GM12878 (cell line): ENCODE measurements at regions not wholly inside any gene's neighbourhood (a gene's known extent, or its start where the extent isn't known, plus 50 kb on each side); places are given as distances from the start of the nearest gene placed in this dataset.

Experiments
- ATAC-seq: fragments of 200-7000 bp; cut with Tn5 transposase; 3 replicates; pipeline ENCODE4 v1.9.1; 2020; ENCODE audit warnings: mild to moderate bottlenecking, moderate library complexity
- BruUV-seq: library from RNA; stranded (reverse); fragments of 400-500 nt; replicated peaks from 2 replicates; lab custom pipeline; 2021; lab: Mats Ljungman, UMichigan
- CTCF ChIA-PET: fragments of 300-600 bp; sonication (Branson Sonifier 250); formaldehyde crosslinking; extraction: SDS; loops from one replicate; lab custom pipeline; 2021; ENCODE audit warnings: inconsistent platforms; lab: Yijun Ruan, JAX
- POLR2A ChIA-PET: fragments of 350-600 bp; formaldehyde crosslinking; extraction: SDS; loops from one replicate; lab custom pipeline; 2021; ENCODE audit warnings: inconsistent platforms; lab: Charles Lee
- RAD21 ChIA-PET: fragments of 300-600 bp; sonication (Branson Sonifier 250); formaldehyde crosslinking; loops from one replicate; lab custom pipeline; 2023; ENCODE audit warnings: antibody characterized with exemption; ENCODE audit not compliant: unreplicated experiment; lab: Charles Lee
- SMC1A ChIA-PET: fragments of 300-600 bp; sonication (Branson Sonifier 250); formaldehyde crosslinking; loops from one replicate; lab custom pipeline; 2023; ENCODE audit not compliant: unreplicated experiment, uncharacterized antibody; lab: Charles Lee
- DNase-seq: peaks from one replicate; pipeline ENCODE4 v3.0.0-alpha.2; 2011; ENCODE audit warnings: low read depth, low spot score
- FAIRE-seq: peaks from 3 replicates; lab custom pipeline; 2011; peaks lifted over from hg19 to GRCh38; lab: Jason Lieb, UNC
- H2AFZ ChIP-seq: 2 replicates; pipeline ENCODE4 v1.6.0; 2011; ENCODE audit warnings: low read depth, low read length, control low read depth; ENCODE audit not compliant: control insufficient read depth
- H3K27ac ChIP-seq: 2 replicates; pipeline ENCODE4 v1.5.1; 2011; ENCODE audit warnings: control low read depth; ENCODE audit not compliant: control insufficient read depth, insufficient read depth
- H3K27me3 ChIP-seq, 2 experiments: replicated peaks in 1 of 2; 2 replicates each; pipeline versions ENCODE4 v1.6.0 to v1.6.1; 2011; ENCODE audit warnings: low read length in 1 of 2; ENCODE audit not compliant: control insufficient read depth in 2 of 2, insufficient read depth in 2 of 2
- H3K36me3 ChIP-seq, 2 experiments: 2 replicates each; pipeline ENCODE4 v1.5.1; 2011; ENCODE audit warnings: low read length in 1 of 2; ENCODE audit not compliant: control insufficient read depth in 2 of 2, insufficient read depth in 2 of 2
- H3K4me1 ChIP-seq: 2 replicates; pipeline ENCODE4 v1.6.1; 2011; ENCODE audit warnings: mild to moderate bottlenecking, low read length, moderate library complexity, mixed read lengths; ENCODE audit not compliant: control insufficient read depth, insufficient read depth
- H3K4me2 ChIP-seq: 2 replicates; pipeline ENCODE4 v1.6.0; 2011; ENCODE audit warnings: control low read depth; ENCODE audit not compliant: control insufficient read depth, insufficient read depth
- H3K4me3 ChIP-seq: fragments of 200-600 bp; sonication (generic); 2 replicates; pipeline ENCODE4 v1.5.1; 2016
- H3K79me2 ChIP-seq: 2 replicates; pipeline ENCODE4 v1.6.0; 2011; ENCODE audit warnings: low read length; ENCODE audit not compliant: control insufficient read depth, insufficient read depth
- H3K9ac ChIP-seq: 2 replicates; pipeline ENCODE4 v1.8.0; 2011; ENCODE audit warnings: low read length, control low read depth, mixed read lengths; ENCODE audit not compliant: control insufficient read depth, insufficient read depth
- H3K9me3 ChIP-seq: replicated peaks from 3 replicates; pipeline ENCODE4 v1.5.1; 2011; ENCODE audit warnings: mild to moderate bottlenecking, low read length; ENCODE audit not compliant: control insufficient read depth, insufficient read depth
- H4K20me1 ChIP-seq: 2 replicates; pipeline ENCODE4 v1.6.0; 2011; ENCODE audit not compliant: control insufficient read depth, insufficient read depth
- BRCA1 ChIP-seq: IDR thresholded peaks from 2 replicates; pipeline ENCODE4 v1.6.1; 2011; ENCODE audit warnings: low read depth, low read length, improper control_type of control experiment
- MEF2B ChIP-seq: fragments of 450-650 bp; IDR thresholded peaks from 2 replicates; pipeline ENCODE4 v1.6.1; 2018; ENCODE audit warnings: mild to moderate bottlenecking, moderate library complexity; ENCODE audit not compliant: partially characterized antibody, poor library complexity, severe bottlenecking
- MYB ChIP-seq: fragments of 150-350 bp; IDR thresholded peaks from 2 replicates; pipeline ENCODE4 v1.6.1; 2014; ENCODE audit warnings: mild to moderate bottlenecking, low read depth, low read length, borderline replicate concordance
- RUNX3 ChIP-seq: IDR thresholded peaks from 2 replicates; pipeline ENCODE4 v1.6.1; 2012; ENCODE audit warnings: low read length, inconsistent platforms
- STAT1 ChIP-seq: fragments of 450-650 bp; conservative IDR thresholded peaks from 2 replicates; pipeline ENCODE4 v1.6.1; 2014; ENCODE audit warnings: antibody characterized with exemption, mild to moderate bottlenecking
- TAF1 ChIP-seq: IDR thresholded peaks from 2 replicates; pipeline ENCODE4 v1.6.1; 2011; ENCODE audit warnings: mild to moderate bottlenecking, low read depth, low read length, borderline replicate concordance
- WGBS: methylation state at CpG from one replicate; pipeline ENCODE4 v1.1.6; 2016; ENCODE audit warnings: low lambda C conversion rate; ENCODE audit not compliant: insufficient replicate concordance, insufficient coverage; ENCODE audit errors: missing lambda C conversion rate; 5-methylcytosine and 5-hydroxymethylcytosine counted together
- in situ Hi-C: fragments of 300-500 bp; cut with MboI; formaldehyde crosslinking; loops from 9 replicates; pipeline ENCODE4 v1.14.3; 2018; ENCODE audit warnings: mixed read lengths
- intact Hi-C: fragments of 100-400 bp; cut with micrococcal nuclease; formaldehyde crosslinking; loops from one replicate; pipeline ENCODE4 v1.14.2; 2022; ENCODE audit not compliant: unreplicated experiment
- TF ChIP-seq, protein P1 (sequence below): fragments of 450-650 bp; IDR thresholded peaks from 2 replicates; pipeline ENCODE4 v1.6.1; 2017; ENCODE audit warnings: low read depth, mild to moderate bottlenecking, moderate library complexity
- TF ChIP-seq, protein P2 (sequence below): IDR thresholded peaks from 2 replicates; pipeline ENCODE4 v1.6.1; 2012; ENCODE audit warnings: low read depth, low read length, improper control_type of control experiment
- TF ChIP-seq, protein P3 (sequence below): IDR thresholded peaks from 2 replicates; pipeline ENCODE4 v1.6.1; 2011; ENCODE audit warnings: low read depth, low read length, improper control_type of control experiment, borderline replicate concordance
- TF ChIP-seq, protein P4 (sequence below): fragments of 450-650 bp; IDR thresholded peaks from 2 replicates; pipeline ENCODE4 v1.6.1; 2017; ENCODE audit warnings: mild to moderate bottlenecking, moderate library complexity
- TF ChIP-seq, protein P5 (sequence below): fragments of 450-650 bp; conservative IDR thresholded peaks from 2 replicates; pipeline ENCODE4 v1.6.1; 2017; ENCODE audit warnings: mild to moderate bottlenecking, moderate library complexity
- TF ChIP-seq, protein P6 (sequence below): fragments of 150-350 bp; IDR thresholded peaks from 2 replicates; pipeline ENCODE4 v1.6.1; 2014; ENCODE audit warnings: mild to moderate bottlenecking, low read depth, low read length

DNA sequence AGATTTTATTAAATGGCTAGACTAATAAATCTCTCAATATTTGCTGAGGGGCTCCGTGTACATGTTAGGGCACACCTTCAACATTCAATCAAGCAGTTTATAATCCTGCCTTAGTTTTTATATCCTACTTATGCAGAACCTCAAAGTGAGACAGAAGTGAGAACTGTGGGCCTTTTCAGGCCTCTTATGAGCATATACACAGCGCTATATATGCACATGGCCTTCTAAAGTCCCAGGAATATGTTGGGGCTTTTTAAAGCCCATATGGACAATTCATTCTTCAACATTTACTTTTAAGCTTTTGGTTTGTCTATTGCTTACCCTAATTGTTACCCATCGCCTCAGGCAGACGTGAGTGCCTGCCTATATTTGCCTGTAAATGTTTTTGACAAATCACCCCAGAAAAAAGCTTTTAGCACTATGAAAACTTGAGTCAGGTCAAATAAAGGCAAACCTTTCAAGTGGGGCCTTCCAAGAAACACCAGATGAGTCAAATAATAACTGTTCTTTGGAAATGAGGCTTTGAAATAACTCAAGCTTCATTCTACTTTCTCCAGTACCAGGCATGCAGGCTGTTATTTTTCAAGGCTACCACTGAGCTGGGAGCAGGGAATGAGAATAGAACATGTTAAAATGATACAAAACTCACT lies 58.2 kb downstream of the ESM1 start:
- WGBS: 4% methylated on average over 4 of the region's 4 CpGs
- BruUV-seq: no TSS peak
- FAIRE-seq: no peak
- H3K79me2 ChIP-seq: no peaks in the 10 kb centered on the region
- intact Hi-C loops (no loop called here), in situ Hi-C loops (no loop called here)
- CTCF ChIA-PET: interaction anchor here (1.2 kb wide), 1 partner anchor 17 kb away, joined by 4 read pairs; no protein-coding TSS in a partner anchor
- no peak for DNase-seq
- RAD21 ChIA-PET: no interaction called here
- POLR2A ChIA-PET: no interaction called here
- no peak for ATAC-seq
- H3K27ac ChIP-seq: no peak overlapping the region
- no peak overlapping the region for H3K4me2 ChIP-seq
- no peak overlapping the region for H2AFZ ChIP-seq
- H3K4me3 ChIP-seq: no peak overlapping the region
- H3K27me3 ChIP-seq: no peaks in the 10 kb centered on the region; a peak in 1 of 4 replicates
- H3K9ac ChIP-seq: no peak overlapping the region
- SMC1A ChIA-PET: no interaction called here
- no peaks in the 10 kb centered on the region for H3K4me1 ChIP-seq
- no peaks in the 10 kb centered on the region for H4K20me1 ChIP-seq
- no peaks in the 10 kb centered on the region for H3K36me3 ChIP-seq
- peaks cover 4% of the 10 kb centered on the region; the same call in 2 of the 3 replicates for H3K9me3 ChIP-seq
- TF ChIP-seq RUNX3 (no peak), TAF1 (no peak), MYB (no peak), STAT1 (no peak), BRCA1 (no peak), MEF2B (no peak)
- TF ChIP-seq, protein P1, sequence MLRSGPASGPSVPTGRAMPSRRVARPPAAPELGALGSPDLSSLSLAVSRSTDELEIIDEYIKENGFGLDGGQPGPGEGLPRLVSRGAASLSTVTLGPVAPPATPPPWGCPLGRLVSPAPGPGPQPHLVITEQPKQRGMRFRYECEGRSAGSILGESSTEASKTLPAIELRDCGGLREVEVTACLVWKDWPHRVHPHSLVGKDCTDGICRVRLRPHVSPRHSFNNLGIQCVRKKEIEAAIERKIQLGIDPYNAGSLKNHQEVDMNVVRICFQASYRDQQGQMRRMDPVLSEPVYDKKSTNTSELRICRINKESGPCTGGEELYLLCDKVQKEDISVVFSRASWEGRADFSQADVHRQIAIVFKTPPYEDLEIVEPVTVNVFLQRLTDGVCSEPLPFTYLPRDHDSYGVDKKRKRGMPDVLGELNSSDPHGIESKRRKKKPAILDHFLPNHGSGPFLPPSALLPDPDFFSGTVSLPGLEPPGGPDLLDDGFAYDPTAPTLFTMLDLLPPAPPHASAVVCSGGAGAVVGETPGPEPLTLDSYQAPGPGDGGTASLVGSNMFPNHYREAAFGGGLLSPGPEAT: no peak
- TF ChIP-seq, protein P2, sequence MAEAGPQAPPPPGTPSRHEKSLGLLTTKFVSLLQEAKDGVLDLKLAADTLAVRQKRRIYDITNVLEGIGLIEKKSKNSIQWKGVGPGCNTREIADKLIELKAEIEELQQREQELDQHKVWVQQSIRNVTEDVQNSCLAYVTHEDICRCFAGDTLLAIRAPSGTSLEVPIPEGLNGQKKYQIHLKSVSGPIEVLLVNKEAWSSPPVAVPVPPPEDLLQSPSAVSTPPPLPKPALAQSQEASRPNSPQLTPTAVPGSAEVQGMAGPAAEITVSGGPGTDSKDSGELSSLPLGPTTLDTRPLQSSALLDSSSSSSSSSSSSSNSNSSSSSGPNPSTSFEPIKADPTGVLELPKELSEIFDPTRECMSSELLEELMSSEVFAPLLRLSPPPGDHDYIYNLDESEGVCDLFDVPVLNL: no peak
- TF ChIP-seq, protein P3, sequence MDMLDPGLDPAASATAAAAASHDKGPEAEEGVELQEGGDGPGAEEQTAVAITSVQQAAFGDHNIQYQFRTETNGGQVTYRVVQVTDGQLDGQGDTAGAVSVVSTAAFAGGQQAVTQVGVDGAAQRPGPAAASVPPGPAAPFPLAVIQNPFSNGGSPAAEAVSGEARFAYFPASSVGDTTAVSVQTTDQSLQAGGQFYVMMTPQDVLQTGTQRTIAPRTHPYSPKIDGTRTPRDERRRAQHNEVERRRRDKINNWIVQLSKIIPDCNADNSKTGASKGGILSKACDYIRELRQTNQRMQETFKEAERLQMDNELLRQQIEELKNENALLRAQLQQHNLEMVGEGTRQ: no peak
- TF ChIP-seq, protein P4, sequence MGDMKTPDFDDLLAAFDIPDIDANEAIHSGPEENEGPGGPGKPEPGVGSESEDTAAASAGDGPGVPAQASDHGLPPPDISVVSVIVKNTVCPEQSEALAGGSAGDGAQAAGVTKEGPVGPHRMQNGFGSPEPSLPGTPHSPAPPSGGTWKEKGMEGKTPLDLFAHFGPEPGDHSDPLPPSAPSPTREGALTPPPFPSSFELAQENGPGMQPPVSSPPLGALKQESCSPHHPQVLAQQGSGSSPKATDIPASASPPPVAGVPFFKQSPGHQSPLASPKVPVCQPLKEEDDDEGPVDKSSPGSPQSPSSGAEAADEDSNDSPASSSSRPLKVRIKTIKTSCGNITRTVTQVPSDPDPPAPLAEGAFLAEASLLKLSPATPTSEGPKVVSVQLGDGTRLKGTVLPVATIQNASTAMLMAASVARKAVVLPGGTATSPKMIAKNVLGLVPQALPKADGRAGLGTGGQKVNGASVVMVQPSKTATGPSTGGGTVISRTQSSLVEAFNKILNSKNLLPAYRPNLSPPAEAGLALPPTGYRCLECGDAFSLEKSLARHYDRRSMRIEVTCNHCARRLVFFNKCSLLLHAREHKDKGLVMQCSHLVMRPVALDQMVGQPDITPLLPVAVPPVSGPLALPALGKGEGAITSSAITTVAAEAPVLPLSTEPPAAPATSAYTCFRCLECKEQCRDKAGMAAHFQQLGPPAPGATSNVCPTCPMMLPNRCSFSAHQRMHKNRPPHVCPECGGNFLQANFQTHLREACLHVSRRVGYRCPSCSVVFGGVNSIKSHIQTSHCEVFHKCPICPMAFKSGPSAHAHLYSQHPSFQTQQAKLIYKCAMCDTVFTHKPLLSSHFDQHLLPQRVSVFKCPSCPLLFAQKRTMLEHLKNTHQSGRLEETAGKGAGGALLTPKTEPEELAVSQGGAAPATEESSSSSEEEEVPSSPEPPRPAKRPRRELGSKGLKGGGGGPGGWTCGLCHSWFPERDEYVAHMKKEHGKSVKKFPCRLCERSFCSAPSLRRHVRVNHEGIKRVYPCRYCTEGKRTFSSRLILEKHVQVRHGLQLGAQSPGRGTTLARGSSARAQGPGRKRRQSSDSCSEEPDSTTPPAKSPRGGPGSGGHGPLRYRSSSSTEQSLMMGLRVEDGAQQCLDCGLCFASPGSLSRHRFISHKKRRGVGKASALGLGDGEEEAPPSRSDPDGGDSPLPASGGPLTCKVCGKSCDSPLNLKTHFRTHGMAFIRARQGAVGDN: no peak
- TF ChIP-seq, protein P5, sequence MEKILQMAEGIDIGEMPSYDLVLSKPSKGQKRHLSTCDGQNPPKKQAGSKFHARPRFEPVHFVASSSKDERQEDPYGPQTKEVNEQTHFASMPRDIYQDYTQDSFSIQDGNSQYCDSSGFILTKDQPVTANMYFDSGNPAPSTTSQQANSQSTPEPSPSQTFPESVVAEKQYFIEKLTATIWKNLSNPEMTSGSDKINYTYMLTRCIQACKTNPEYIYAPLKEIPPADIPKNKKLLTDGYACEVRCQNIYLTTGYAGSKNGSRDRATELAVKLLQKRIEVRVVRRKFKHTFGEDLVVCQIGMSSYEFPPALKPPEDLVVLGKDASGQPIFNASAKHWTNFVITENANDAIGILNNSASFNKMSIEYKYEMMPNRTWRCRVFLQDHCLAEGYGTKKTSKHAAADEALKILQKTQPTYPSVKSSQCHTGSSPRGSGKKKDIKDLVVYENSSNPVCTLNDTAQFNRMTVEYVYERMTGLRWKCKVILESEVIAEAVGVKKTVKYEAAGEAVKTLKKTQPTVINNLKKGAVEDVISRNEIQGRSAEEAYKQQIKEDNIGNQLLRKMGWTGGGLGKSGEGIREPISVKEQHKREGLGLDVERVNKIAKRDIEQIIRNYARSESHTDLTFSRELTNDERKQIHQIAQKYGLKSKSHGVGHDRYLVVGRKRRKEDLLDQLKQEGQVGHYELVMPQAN: no peak
- TF ChIP-seq, protein P6, sequence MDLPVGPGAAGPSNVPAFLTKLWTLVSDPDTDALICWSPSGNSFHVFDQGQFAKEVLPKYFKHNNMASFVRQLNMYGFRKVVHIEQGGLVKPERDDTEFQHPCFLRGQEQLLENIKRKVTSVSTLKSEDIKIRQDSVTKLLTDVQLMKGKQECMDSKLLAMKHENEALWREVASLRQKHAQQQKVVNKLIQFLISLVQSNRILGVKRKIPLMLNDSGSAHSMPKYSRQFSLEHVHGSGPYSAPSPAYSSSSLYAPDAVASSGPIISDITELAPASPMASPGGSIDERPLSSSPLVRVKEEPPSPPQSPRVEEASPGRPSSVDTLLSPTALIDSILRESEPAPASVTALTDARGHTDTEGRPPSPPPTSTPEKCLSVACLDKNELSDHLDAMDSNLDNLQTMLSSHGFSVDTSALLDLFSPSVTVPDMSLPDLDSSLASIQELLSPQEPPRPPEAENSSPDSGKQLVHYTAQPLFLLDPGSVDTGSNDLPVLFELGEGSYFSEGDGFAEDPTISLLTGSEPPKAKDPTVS: no peak
